CD14-positive monocyte (primary cell): ENCODE measurements at regions not wholly inside any gene's neighbourhood (a gene's known extent, or its start where the extent isn't known, plus 50 kb on each side); places are given as distances from the start of the nearest gene placed in this dataset.

Experiments used
- DNase-seq, 3 donors: peaks; one replicate each; pipeline ENCODE4 v3.0.0-alpha.2; 2011 to 2022
- H2AFZ ChIP-seq: 2 replicates; pipeline ENCODE4 v1.6.0; 2012; ENCODE audit warnings: mild to moderate bottlenecking, low read depth, low read length, inconsistent platforms; ENCODE audit not compliant: insufficient read depth, poor library complexity, severe bottlenecking
- H3K27ac ChIP-seq, 2 donors: 1 replicate in 1 of 2; 2 replicates in 1 of 2; pipeline ENCODE4 v1.5.1; 2012 to 2013; ENCODE audit warnings: low read length in 2 of 2, control low read depth in 1 of 2, inconsistent platforms in 1 of 2, low read depth in 1 of 2, mild to moderate bottlenecking in 1 of 2
- H3K27me3 ChIP-seq, 2 donors: one replicate each; pipeline versions ENCODE4 v1.6.0 to v1.6.1; 2011 to 2013; ENCODE audit warnings: low read length in 2 of 2; ENCODE audit not compliant: control insufficient read depth in 2 of 2, insufficient read depth in 2 of 2
- H3K36me3 ChIP-seq, 2 donors: replicated peaks in 1 of 2; 1 replicate in 1 of 2; 2 replicates in 1 of 2; pipeline versions ENCODE4 v1.5.1 to v1.6.1; 2012 to 2013; ENCODE audit warnings: low read length in 2 of 2, control low read depth in 1 of 2, inconsistent platforms in 1 of 2, mild to moderate bottlenecking in 1 of 2; ENCODE audit not compliant: insufficient read depth in 2 of 2, control insufficient read depth in 1 of 2
- H3K4me1 ChIP-seq, 2 donors: 1 replicate in 1 of 2; 2 replicates in 1 of 2; pipeline versions ENCODE4 v1.5.1 to v1.6.1; 2012 to 2013; ENCODE audit warnings: low read length in 2 of 2, control low read depth in 1 of 2, inconsistent platforms in 1 of 2, mild to moderate bottlenecking in 1 of 2, moderate library complexity in 1 of 2; ENCODE audit not compliant: insufficient read depth in 2 of 2, control insufficient read depth in 1 of 2
- H3K4me2 ChIP-seq: replicated peaks from 2 replicates; pipeline ENCODE3; 2012; ENCODE audit warnings: low read length, moderate library complexity, mild to moderate bottlenecking; ENCODE audit not compliant: poor library complexity, severe bottlenecking; ENCODE audit errors: extremely low read depth
- H3K4me3 ChIP-seq, 3 experiments: fragments of 200-600 bp in 1 of 3; sonication (generic) in 1 of 3; replicated peaks in 1 of 3; 1 replicate in 2 of 3; 2 replicates in 1 of 3; pipeline ENCODE4 v1.5.1; 2011 to 2013; ENCODE audit warnings: low read length in 3 of 3, mild to moderate bottlenecking in 3 of 3, control low read depth in 2 of 3, low read depth in 2 of 3, inconsistent platforms in 1 of 3, moderate library complexity in 1 of 3
- H3K79me2 ChIP-seq: 2 replicates; pipeline ENCODE4 v1.6.0; 2012; ENCODE audit warnings: mild to moderate bottlenecking, control low read depth, inconsistent platforms, low read length, moderate library complexity; ENCODE audit not compliant: insufficient read depth
- H3K9ac ChIP-seq: 2 replicates; pipeline ENCODE4 v1.6.0; 2017; ENCODE audit warnings: low read length, mild to moderate bottlenecking; ENCODE audit not compliant: insufficient read depth, poor library complexity, severe bottlenecking
- H3K9me3 ChIP-seq, 2 donors: replicated peaks in 1 of 2; 1 replicate in 1 of 2; 2 replicates in 1 of 2; pipeline versions ENCODE4 v1.5.1 to v1.6.1; 2012 to 2013; ENCODE audit warnings: low read length in 2 of 2, control low read depth in 1 of 2; ENCODE audit not compliant: control insufficient read depth in 1 of 2, insufficient read depth in 1 of 2
- H4K20me1 ChIP-seq: 2 replicates; pipeline ENCODE4 v1.6.0; 2012; ENCODE audit warnings: mild to moderate bottlenecking, low read length, control low read depth, moderate library complexity; ENCODE audit not compliant: insufficient read depth
- H3K27ac Mint-ChIP-seq, 7 donors: one replicate each; pipeline ENCODE4 v1.8.0; 2020; ENCODE audit warnings: mild to moderate bottlenecking in 7 of 7, mixed read lengths in 7 of 7, moderate library complexity in 6 of 7, inconsistent platforms in 2 of 7
- H3K27me3 Mint-ChIP-seq, 3 donors: one replicate each; pipeline ENCODE4 v1.8.0; 2021 to 2022; ENCODE audit warnings: low read depth in 3 of 3, mild to moderate bottlenecking in 3 of 3, mixed read lengths in 3 of 3, moderate library complexity in 3 of 3, inconsistent platforms in 1 of 3
- H3K36me3 Mint-ChIP-seq, 2 donors: one replicate each; pipeline ENCODE4 v1.8.0; 2020; ENCODE audit warnings: mixed read lengths in 2 of 2, inconsistent platforms in 1 of 2, mild to moderate bottlenecking in 1 of 2
- H3K4me1 Mint-ChIP-seq: one replicate; pipeline ENCODE4 v1.8.0; 2020; ENCODE audit warnings: mild to moderate bottlenecking, mixed read lengths
- H3K4me3 Mint-ChIP-seq, 2 donors: one replicate each; pipeline ENCODE4 v1.8.0; 2020; ENCODE audit warnings: mild to moderate bottlenecking in 2 of 2, mixed read lengths in 2 of 2, moderate library complexity in 1 of 2
- H3K9me3 Mint-ChIP-seq, 7 donors: one replicate each; pipeline ENCODE4 v1.8.0; 2020 to 2022; ENCODE audit warnings: mixed read lengths in 7 of 7, mild to moderate bottlenecking in 6 of 7, moderate library complexity in 6 of 7, inconsistent platforms in 2 of 7
- CTCF ChIP-seq: fragments of 200-600 bp; IDR thresholded peaks from one replicate; pipeline ENCODE4 v1.8.0; 2022; ENCODE audit warnings: antibody characterized with exemption, mild to moderate bottlenecking
- WGBS: methylation state at CpG from one replicate; pipeline ENCODE4 v1.1.5; 2013; ENCODE audit warnings: missing lambda C conversion rate; ENCODE audit not compliant: insufficient coverage; 5-methylcytosine and 5-hydroxymethylcytosine counted together
- intact Hi-C, 2 donors: fragments of 100-400 bp; cut with micrococcal nuclease; formaldehyde crosslinking; loops; one replicate each; pipeline versions ENCODE4 v1.15.0 to v1.15.1; 2023

- TF ChIP-seq CTCF: no peak
- H3K36me3 Mint-ChIP-seq: no peaks in the 10 kb centered on the region
- no peak overlapping the region for H3K4me2 ChIP-seq
- H3K79me2 ChIP-seq: no peaks in the 10 kb centered on the region
- H3K4me3 ChIP-seq: no peak overlapping the region
- H3K36me3 ChIP-seq: no peaks in the 10 kb centered on the region
- no peaks in the 10 kb centered on the region for H3K4me1 Mint-ChIP-seq
- no peaks in the 10 kb centered on the region for H3K27me3 ChIP-seq
- no peak overlapping the region for H3K27ac ChIP-seq
- H3K27ac Mint-ChIP-seq: no peak overlapping the region
- intact Hi-C loops: no loop called here
- WGBS: no CpG with 5 or more reads among the region's 3 CpGs
- H3K9me3 ChIP-seq: peaks cover 0 to 6% of the 10 kb centered on the region in 2 donors
- H2AFZ ChIP-seq: no peak overlapping the region
- no peaks in the 10 kb centered on the region for H3K4me1 ChIP-seq
- no peak overlapping the region for H3K9ac ChIP-seq
- H4K20me1 ChIP-seq: no peaks in the 10 kb centered on the region
- H3K9me3 Mint-ChIP-seq: peaks cover 0 to 12% (median 2%) of the 10 kb centered on the region in 7 donors
- no peak overlapping the region for H3K4me3 Mint-ChIP-seq
- DNase-seq: no peak
- H3K27me3 Mint-ChIP-seq: peaks cover 0 to 2% (median 1%) of the 10 kb centered on the region in 3 donors
These were observed 1170.9 kb downstream of the SORCS1 start for GRCh38 chr10:105993609-105994008.

- H3K79me2 ChIP-seq: no peaks in the 10 kb centered on the region
- H3K27ac ChIP-seq: no peak overlapping the region
- no peak overlapping the region for H3K4me3 ChIP-seq
- H3K9ac ChIP-seq: no peak overlapping the region
- H2AFZ ChIP-seq: no peak overlapping the region
- DNase-seq: no peak
- no peaks in the 10 kb centered on the region for H3K27me3 ChIP-seq
- H3K4me2 ChIP-seq: no peak overlapping the region
- H3K9me3 ChIP-seq: peaks cover 0 to 6% of the 10 kb centered on the region in 2 donors
- no peaks in the 10 kb centered on the region for H3K4me1 Mint-ChIP-seq
- H3K9me3 Mint-ChIP-seq: peaks cover 0 to 12% (median 2%) of the 10 kb centered on the region in 7 donors
- no peaks in the 10 kb centered on the region for H3K4me1 ChIP-seq
- no peaks in the 10 kb centered on the region for H3K36me3 ChIP-seq
- intact Hi-C loops: no loop called here
- no peak overlapping the region for H3K27ac Mint-ChIP-seq
- peaks cover 0 to 2% (median 1%) of the 10 kb centered on the region in 3 donors for H3K27me3 Mint-ChIP-seq
- no peaks in the 10 kb centered on the region for H4K20me1 ChIP-seq
- H3K36me3 Mint-ChIP-seq: no peaks in the 10 kb centered on the region
- H3K4me3 Mint-ChIP-seq: no peak overlapping the region
- TF ChIP-seq CTCF: no peak
These were observed 1171.6 kb downstream of the SORCS1 start for GRCh38 chr10:105992928-105993327.
